SK-N-MC (cell line): ENCODE measurements at regions not wholly inside any gene's neighbourhood (a gene's known extent, or its start where the extent isn't known, plus 50 kb on each side); places are given as distances from the start of the nearest gene placed in this dataset.
A peak's percentile ranks its signal among the peaks of the same experiment; 100 is the strongest.

ENCODE experiments used
- DNase-seq: peaks from one replicate; pipeline ENCODE4 v3.0.0-alpha.2; 2011; ENCODE audit warnings: low read depth, low spot score
- H3K27ac ChIP-seq: fragments of 200-600 bp; sonication (generic); 2 replicates; pipeline ENCODE4 v1.5.1; 2016; ENCODE audit warnings: mixed run types
- H3K36me3 ChIP-seq: fragments of 200-600 bp; sonication (generic); 2 replicates; pipeline ENCODE4 v1.6.1; 2017; ENCODE audit warnings: antibody characterized with exemption, low read length, mixed read lengths; ENCODE audit not compliant: insufficient read depth
- H3K4me3 ChIP-seq: fragments of 200-600 bp; sonication (generic); 2 replicates; pipeline ENCODE4 v1.5.1; 2016
- H3K9ac ChIP-seq: fragments of 200-600 bp; sonication (generic); 2 replicates; pipeline ENCODE4 v1.8.0; 2017; ENCODE audit warnings: mixed run types, mixed read lengths; ENCODE audit not compliant: insufficient read length
- H3K9me3 ChIP-seq: fragments of 200-600 bp; sonication (generic); 2 replicates; pipeline ENCODE4 v1.6.1; 2017; ENCODE audit warnings: low read depth, mild to moderate bottlenecking, antibody characterized with exemption, low read length, moderate library complexity, mixed read lengths
- EZH2 ChIP-seq: fragments of 200-600 bp; sonication (generic); IDR thresholded peaks from one replicate; pipeline ENCODE4 v1.6.1; 2017; ENCODE audit warnings: antibody characterized with exemption
- FOXP2 ChIP-seq: optimal IDR thresholded peaks from 2 replicates; pipeline ENCODE3; 2011; ENCODE audit warnings: mild to moderate bottlenecking, moderate library complexity; ENCODE audit not compliant: insufficient read depth; ENCODE audit errors: extremely low read length, control extremely low read depth
- POLR2AphosphoS5 ChIP-seq: IDR thresholded peaks from 2 replicates; pipeline ENCODE4 v1.6.1; 2012; ENCODE audit warnings: mild to moderate bottlenecking, low read depth, low read length, borderline replicate concordance

- TF ChIP-seq POLR2AphosphoS5 (no peak), EZH2 (no peak), FOXP2 (no peak)
- Histone ChIP-seq H3K9me3 (no peaks in the 10 kb centered on the region), H3K4me3 (no peak overlapping the region), H3K27ac (no peak overlapping the region), H3K36me3 (no peaks in the 10 kb centered on the region), H3K9ac (no peak overlapping the region)
- DNase-seq: peak; percentile 35
Observed at GRCh38 chr10:128606055-128606454, 479.8 kb upstream of the MKI67 start.

DNA sequence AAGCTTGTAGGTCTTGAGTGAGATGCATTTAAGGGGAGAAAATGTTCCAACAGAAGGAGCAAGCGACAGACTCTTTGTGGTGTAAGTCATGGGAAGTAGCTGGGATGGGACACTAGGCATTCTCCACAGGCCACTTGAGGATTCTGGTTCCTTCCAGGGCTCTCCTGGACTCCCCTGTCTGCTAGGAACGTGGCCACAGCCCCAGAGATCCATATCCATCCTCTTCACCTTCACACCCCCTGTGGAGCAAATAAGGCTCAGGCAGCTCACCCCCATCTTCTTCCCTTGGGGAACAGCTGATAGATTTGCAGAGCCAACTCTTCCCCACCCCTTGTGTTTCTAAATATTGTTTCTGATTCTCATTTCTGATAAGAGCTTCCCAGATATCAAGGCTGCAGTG is 482.6 kb upstream of the MKI67 start:
- H3K4me3 ChIP-seq: no peak overlapping the region
- DNase-seq: no peak
- TF ChIP-seq POLR2AphosphoS5: no peak
- no peak for TF ChIP-seq EZH2
- TF ChIP-seq FOXP2: no peak
- H3K36me3 ChIP-seq: no peaks in the 10 kb centered on the region
- H3K27ac ChIP-seq: no peak overlapping the region
- H3K9ac ChIP-seq: no peak overlapping the region
- no peaks in the 10 kb centered on the region for H3K9me3 ChIP-seq

DNA sequence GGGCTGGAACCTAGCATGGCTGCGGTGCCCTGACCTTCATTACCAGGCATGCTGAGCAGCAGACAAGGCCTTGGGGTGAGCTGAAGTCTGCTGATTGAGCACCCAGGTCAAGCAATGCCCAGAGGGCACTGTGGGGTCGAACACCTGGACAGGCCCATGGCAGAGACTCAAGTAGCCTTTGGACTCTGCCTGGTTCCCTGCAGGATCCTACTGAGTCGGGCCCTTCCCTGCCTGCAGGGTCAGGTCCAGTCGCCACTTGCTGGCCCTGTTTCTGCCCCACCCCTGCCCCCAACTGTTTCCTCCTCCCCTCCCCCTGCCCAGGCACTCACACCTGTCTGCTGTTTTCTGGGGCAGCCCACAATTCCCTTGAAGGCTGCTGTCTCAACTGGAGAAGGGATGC is 483.2 kb upstream of the MKI67 start:
- DNase-seq: no peak
- H3K4me3 ChIP-seq: no peak overlapping the region
- no peaks in the 10 kb centered on the region for H3K36me3 ChIP-seq
- TF ChIP-seq POLR2AphosphoS5 (no peak), FOXP2 (no peak), EZH2 (no peak)
- no peak overlapping the region for H3K9ac ChIP-seq
- no peak overlapping the region for H3K27ac ChIP-seq
- H3K9me3 ChIP-seq: no peaks in the 10 kb centered on the region

DNA sequence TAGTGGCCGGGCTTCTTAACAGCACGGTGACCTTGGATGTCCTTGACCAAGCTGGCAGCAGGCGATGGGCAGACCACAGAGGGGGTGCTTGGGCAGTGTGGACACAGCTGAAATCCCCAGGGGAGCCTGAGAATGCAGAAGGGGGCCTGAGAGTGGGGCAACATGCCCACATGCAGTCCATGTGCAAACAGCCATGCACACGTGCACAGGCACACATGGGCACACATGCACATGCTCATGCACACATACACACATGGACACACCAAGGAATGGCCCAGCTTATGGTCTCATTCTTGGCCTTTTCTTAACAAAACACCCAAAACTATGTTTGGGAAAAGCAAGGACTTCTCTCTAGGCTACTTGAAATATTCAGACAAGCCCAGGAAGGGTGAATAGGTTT is 483.9 kb upstream of the MKI67 start:
- Histone ChIP-seq H3K27ac (no peak overlapping the region), H3K9ac (no peak overlapping the region), H3K36me3 (no peaks in the 10 kb centered on the region), H3K4me3 (no peak overlapping the region), H3K9me3 (no peaks in the 10 kb centered on the region)
- DNase-seq: no peak
- TF ChIP-seq EZH2 (no peak), POLR2AphosphoS5 (no peak), FOXP2 (no peak)

DNA sequence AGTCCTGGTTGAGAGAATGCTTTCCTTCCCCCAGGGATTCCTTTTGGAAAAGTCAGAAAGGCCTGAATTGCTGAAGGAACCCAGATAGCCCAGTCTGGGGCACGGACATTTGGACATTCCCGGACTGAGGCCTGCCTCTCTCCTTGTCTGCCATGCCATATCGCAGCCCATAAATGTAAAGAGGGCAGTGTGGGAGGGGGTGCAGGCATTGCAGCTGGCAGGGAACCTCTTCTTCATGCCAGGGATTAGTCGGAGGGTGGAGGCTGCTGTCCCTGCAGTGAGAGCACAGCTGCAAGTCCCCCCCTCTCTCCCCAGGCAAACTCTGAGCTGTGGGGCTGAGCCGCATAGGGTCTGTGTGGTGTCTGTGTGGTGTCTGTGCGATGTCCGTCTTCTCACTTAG is 486.0 kb upstream of the MKI67 start:
- Histone ChIP-seq H3K9me3 (no peaks in the 10 kb centered on the region), H3K4me3 (no peak overlapping the region), H3K27ac (no peak overlapping the region), H3K9ac (no peak overlapping the region), H3K36me3 (no peaks in the 10 kb centered on the region)
- no peak for TF ChIP-seq EZH2
- TF ChIP-seq FOXP2: no peak
- TF ChIP-seq POLR2AphosphoS5: no peak
- DNase-seq: no peak

- H3K4me3 ChIP-seq: no peak overlapping the region
- no peaks in the 10 kb centered on the region for H3K36me3 ChIP-seq
- DNase-seq: no peak
- no peaks in the 10 kb centered on the region for H3K9me3 ChIP-seq
- TF ChIP-seq FOXP2 (no peak), POLR2AphosphoS5 (no peak), EZH2 (no peak)
- no peak overlapping the region for H3K27ac ChIP-seq
- H3K9ac ChIP-seq: no peak overlapping the region
Observed at GRCh38 chr10:128612631-128613030, 486.4 kb upstream of the MKI67 start.

- Histone ChIP-seq H3K36me3 (no peaks in the 10 kb centered on the region), H3K4me3 (no peak overlapping the region), H3K9ac (no peak overlapping the region), H3K9me3 (no peaks in the 10 kb centered on the region), H3K27ac (no peak overlapping the region)
- no peak for TF ChIP-seq POLR2AphosphoS5
- no peak for TF ChIP-seq FOXP2
- TF ChIP-seq EZH2: no peak
- DNase-seq: no peak
Observed at GRCh38 chr10:128614016-128614605, 487.9 kb upstream of the MKI67 start.

GRCh38 chr10:128614802-128615553 is 488.8 kb upstream of the MKI67 start:
- Histone ChIP-seq H3K36me3 (no peaks in the 10 kb centered on the region), H3K9me3 (no peaks in the 10 kb centered on the region), H3K27ac (no peak overlapping the region), H3K9ac (no peak overlapping the region), H3K4me3 (no peak overlapping the region)
- no peak for DNase-seq
- TF ChIP-seq POLR2AphosphoS5 (no peak), EZH2 (no peak), FOXP2 (no peak)
